NCI-H2171 treated with DMSO at 0.1 percent for 48 hours (cell line): ENCODE measurements at regions not wholly inside any gene's neighbourhood (a gene's known extent, or its start where the extent isn't known, plus 50 kb on each side); places are given as distances from the start of the nearest gene placed in this dataset.

ENCODE experiments used
- DNase-seq: peaks from one replicate; lab custom pipeline; 2025; lab: John Stamatoyannopoulos, UW

- DNase-seq: no peak
Observed at GRCh38 chr9:2496169-2496568, 125.4 kb upstream of the VLDLR start.

GRCh38 chr9:2496934-2497333, 124.7 kb upstream of the VLDLR start:
- no peak for DNase-seq

- DNase-seq: no peak
Observed at GRCh38 chr9:2497666-2498400, 123.8 kb upstream of the VLDLR start.

- DNase-seq: no peak
Observed at GRCh38 chr9:2502210-2502609, 119.4 kb upstream of the VLDLR start.

- DNase-seq: no peak
Observed at GRCh38 chr9:2502760-2503159, 118.8 kb upstream of the VLDLR start.

- DNase-seq: no peak
Observed at GRCh38 chr9:2506321-2506720, 115.3 kb upstream of the VLDLR start.

GRCh38 chr9:2523591-2523990, 98.0 kb upstream of the VLDLR start:
- DNase-seq: no peak

GRCh38 chr9:2524601-2525000, 97.0 kb upstream of the VLDLR start:
- no peak for DNase-seq

GRCh38 chr9:2525147-2525546, 96.4 kb upstream of the VLDLR start:
- no peak for DNase-seq

GRCh38 chr9:2526071-2526828, 95.3 kb upstream of the VLDLR start:
- peak; percentile 27 for DNase-seq

- DNase-seq: no peak
Observed at GRCh38 chr9:2531481-2531880, 90.1 kb upstream of the VLDLR start.

GRCh38 chr9:2536511-2536910, 85.1 kb upstream of the VLDLR start:
- no peak for DNase-seq

- no peak for DNase-seq
Observed at GRCh38 chr9:2545881-2546490, 75.6 kb upstream of the VLDLR start.

- DNase-seq: peak; percentile 73
Observed at GRCh38 chr9:2555899-2556600, 65.5 kb upstream of the VLDLR start.

- DNase-seq: no peak
Observed at GRCh38 chr9:2557693-2558092, 63.9 kb upstream of the VLDLR start.

GRCh38 chr9:2559192-2560152, 62.1 kb upstream of the VLDLR start:
- DNase-seq: peak; percentile 93

- no peak for DNase-seq
Observed at GRCh38 chr9:2560180-2560579, 61.4 kb upstream of the VLDLR start.

GRCh38 chr9:2565676-2566340, 55.8 kb upstream of the VLDLR start:
- DNase-seq: no peak

GRCh38 chr9:2567922-2568321, 53.7 kb upstream of the VLDLR start:
- DNase-seq: no peak

- no peak for DNase-seq
Observed at GRCh38 chr9:2568689-2569088, 52.9 kb upstream of the VLDLR start.
